Adipocyte (in vitro differentiated cells): ENCODE measurements at regions not wholly inside any gene's neighbourhood (a gene's known extent, or its start where the extent isn't known, plus 50 kb on each side); places are given as distances from the start of the nearest gene placed in this dataset.

Experiments
- DNase-seq: peaks from one replicate; pipeline ENCODE4 v3.0.0-alpha.2; 2015; ENCODE audit warnings: low read depth
- H3K27me3 ChIP-seq: replicated peaks from 2 replicates; pipeline ENCODE4 v1.7.0; 2013; ENCODE audit warnings: mild to moderate bottlenecking, low read length, moderate library complexity; ENCODE audit not compliant: control insufficient read depth, insufficient read depth
- H3K36me3 ChIP-seq: 2 replicates; pipeline ENCODE4 v1.7.0; 2013; ENCODE audit warnings: low read length, mild to moderate bottlenecking, moderate library complexity; ENCODE audit not compliant: control insufficient read depth, insufficient read depth, severe bottlenecking
- H3K4me1 ChIP-seq: 2 replicates; pipeline ENCODE4 v1.7.0; 2013; ENCODE audit warnings: mild to moderate bottlenecking, low read length, moderate library complexity; ENCODE audit not compliant: control insufficient read depth, insufficient read depth
- H3K4me3 ChIP-seq: 2 replicates; pipeline ENCODE4 v1.7.0; 2013; ENCODE audit warnings: mild to moderate bottlenecking, low read length, moderate library complexity
- H3K9ac ChIP-seq: 2 replicates; pipeline ENCODE4 v1.7.0; 2013; ENCODE audit warnings: mild to moderate bottlenecking, low read length, moderate library complexity
- H3K9me3 ChIP-seq: 2 replicates; pipeline ENCODE4 v1.7.0; 2013; ENCODE audit warnings: mild to moderate bottlenecking, low read length, moderate library complexity; ENCODE audit not compliant: control insufficient read depth

GRCh38 chr18:73662421-73662820 lies 485.2 kb downstream of the FBXO15 start:
- no peaks in the 10 kb centered on the region for H3K4me1 ChIP-seq
- no peak overlapping the region for H3K4me3 ChIP-seq
- H3K36me3 ChIP-seq, result no peaks in the 10 kb centered on the region
- no peak for DNase-seq
- H3K27me3 ChIP-seq, result no peaks in the 10 kb centered on the region
- H3K9me3 ChIP-seq, result no peaks in the 10 kb centered on the region
- H3K9ac ChIP-seq, result no peak overlapping the region

GRCh38 chr18:73660931-73661856 lies 486.4 kb downstream of the FBXO15 start:
- no peaks in the 10 kb centered on the region for H3K9me3 ChIP-seq
- H3K36me3 ChIP-seq, result no peaks in the 10 kb centered on the region
- no peaks in the 10 kb centered on the region for H3K4me1 ChIP-seq
- no peak overlapping the region for H3K9ac ChIP-seq
- no peak for DNase-seq
- H3K27me3 ChIP-seq, result no peaks in the 10 kb centered on the region
- H3K4me3 ChIP-seq, result no peak overlapping the region

GRCh38 chr18:73656691-73657090 lies 490.9 kb downstream of the FBXO15 start:
- H3K9me3 ChIP-seq, result no peaks in the 10 kb centered on the region
- DNase-seq, result no peak
- no peak overlapping the region for H3K9ac ChIP-seq
- no peak overlapping the region for H3K4me3 ChIP-seq
- H3K27me3 ChIP-seq, result no peaks in the 10 kb centered on the region
- no peaks in the 10 kb centered on the region for H3K36me3 ChIP-seq
- no peaks in the 10 kb centered on the region for H3K4me1 ChIP-seq

- no peaks in the 10 kb centered on the region for H3K36me3 ChIP-seq
- H3K4me3 ChIP-seq, result no peak overlapping the region
- H3K9me3 ChIP-seq, result no peaks in the 10 kb centered on the region
- no peak overlapping the region for H3K9ac ChIP-seq
- no peaks in the 10 kb centered on the region for H3K4me1 ChIP-seq
- no peaks in the 10 kb centered on the region for H3K27me3 ChIP-seq
- no peak for DNase-seq
Observed at GRCh38 chr18:73653827-73654226, 493.8 kb downstream of the FBXO15 start.

- H3K4me3 ChIP-seq, result no peak overlapping the region
Observed at GRCh38 chr18:73653251-73653650, 494.4 kb downstream of the FBXO15 start.

GRCh38 chr18:73647391-73647790 lies 500.2 kb downstream of the FBXO15 start:
- Histone ChIP-seq H3K4me3 (no peak overlapping the region), H3K9ac (no peak overlapping the region), H3K27me3 (no peaks in the 10 kb centered on the region), H3K9me3 (no peaks in the 10 kb centered on the region), H3K36me3 (no peaks in the 10 kb centered on the region), H3K4me1 (peaks cover 4% of the 10 kb centered on the region)
- no peak for DNase-seq

More at GRCh38 chr18:73653251-73653650, 494.4 kb downstream of the FBXO15 start:
- no peaks in the 10 kb centered on the region for H3K36me3 ChIP-seq
- no peaks in the 10 kb centered on the region for H3K27me3 ChIP-seq
- H3K9ac ChIP-seq, result no peak overlapping the region
- no peaks in the 10 kb centered on the region for H3K9me3 ChIP-seq
- no peak for DNase-seq
- H3K4me1 ChIP-seq, result no peaks in the 10 kb centered on the region

- Histone ChIP-seq H3K27me3 (no peaks in the 10 kb centered on the region), H3K4me1 (peaks cover 4% of the 10 kb centered on the region), H3K4me3 (no peak overlapping the region), H3K9me3 (no peaks in the 10 kb centered on the region), H3K9ac (no peak overlapping the region), H3K36me3 (no peaks in the 10 kb centered on the region)
- DNase-seq, result peak; percentile 13
Observed at GRCh38 chr18:73646772-73647171, 500.9 kb downstream of the FBXO15 start.

- H3K27me3 ChIP-seq, result no peaks in the 10 kb centered on the region
- no peak overlapping the region for H3K4me3 ChIP-seq
- H3K9me3 ChIP-seq, result no peaks in the 10 kb centered on the region
- peaks cover 4% of the 10 kb centered on the region for H3K4me1 ChIP-seq
- H3K9ac ChIP-seq, result no peak overlapping the region
- DNase-seq, result peak; percentile 73
- H3K36me3 ChIP-seq, result no peaks in the 10 kb centered on the region
Observed at GRCh38 chr18:73646196-73646595, 501.4 kb downstream of the FBXO15 start.

- Histone ChIP-seq H3K4me3 (no peak overlapping the region), H3K9ac (no peak overlapping the region), H3K9me3 (no peaks in the 10 kb centered on the region), H3K4me1 (peaks cover 4% of the 10 kb centered on the region), H3K27me3 (no peaks in the 10 kb centered on the region), H3K36me3 (no peaks in the 10 kb centered on the region)
- peak; percentile 47 for DNase-seq
Observed at GRCh38 chr18:73645160-73645715, 502.4 kb downstream of the FBXO15 start.

GRCh38 chr18:73639788-73640187 lies 507.8 kb downstream of the FBXO15 start:
- DNase-seq, result no peak

GRCh38 chr18:73638709-73639108 lies 508.9 kb downstream of the FBXO15 start:
- Histone ChIP-seq H3K9ac (no peak overlapping the region), H3K4me1 (peaks cover 2% of the 10 kb centered on the region), H3K36me3 (no peaks in the 10 kb centered on the region), H3K27me3 (no peaks in the 10 kb centered on the region), H3K9me3 (no peaks in the 10 kb centered on the region), H3K4me3 (no peak overlapping the region)
- DNase-seq, result peak; percentile 49

More at GRCh38 chr18:73639788-73640187, 507.8 kb downstream of the FBXO15 start:
- peaks cover 2% of the 10 kb centered on the region for H3K4me1 ChIP-seq
- H3K4me3 ChIP-seq, result no peak overlapping the region
- H3K9me3 ChIP-seq, result no peaks in the 10 kb centered on the region
- H3K36me3 ChIP-seq, result no peaks in the 10 kb centered on the region
- no peaks in the 10 kb centered on the region for H3K27me3 ChIP-seq
- no peak overlapping the region for H3K9ac ChIP-seq
